ENCODE measurements at regions not wholly inside any gene's neighbourhood (a gene's known extent, or its start where the extent isn't known, plus 50 kb on each side); places are given as distances from the start of the nearest gene placed in this dataset.
"Not testable (repeated sequence)": the region's sequence is repeated elsewhere in the genome, so short reads cannot be mapped to it uniquely, and the experiment has no call there.

DNA sequence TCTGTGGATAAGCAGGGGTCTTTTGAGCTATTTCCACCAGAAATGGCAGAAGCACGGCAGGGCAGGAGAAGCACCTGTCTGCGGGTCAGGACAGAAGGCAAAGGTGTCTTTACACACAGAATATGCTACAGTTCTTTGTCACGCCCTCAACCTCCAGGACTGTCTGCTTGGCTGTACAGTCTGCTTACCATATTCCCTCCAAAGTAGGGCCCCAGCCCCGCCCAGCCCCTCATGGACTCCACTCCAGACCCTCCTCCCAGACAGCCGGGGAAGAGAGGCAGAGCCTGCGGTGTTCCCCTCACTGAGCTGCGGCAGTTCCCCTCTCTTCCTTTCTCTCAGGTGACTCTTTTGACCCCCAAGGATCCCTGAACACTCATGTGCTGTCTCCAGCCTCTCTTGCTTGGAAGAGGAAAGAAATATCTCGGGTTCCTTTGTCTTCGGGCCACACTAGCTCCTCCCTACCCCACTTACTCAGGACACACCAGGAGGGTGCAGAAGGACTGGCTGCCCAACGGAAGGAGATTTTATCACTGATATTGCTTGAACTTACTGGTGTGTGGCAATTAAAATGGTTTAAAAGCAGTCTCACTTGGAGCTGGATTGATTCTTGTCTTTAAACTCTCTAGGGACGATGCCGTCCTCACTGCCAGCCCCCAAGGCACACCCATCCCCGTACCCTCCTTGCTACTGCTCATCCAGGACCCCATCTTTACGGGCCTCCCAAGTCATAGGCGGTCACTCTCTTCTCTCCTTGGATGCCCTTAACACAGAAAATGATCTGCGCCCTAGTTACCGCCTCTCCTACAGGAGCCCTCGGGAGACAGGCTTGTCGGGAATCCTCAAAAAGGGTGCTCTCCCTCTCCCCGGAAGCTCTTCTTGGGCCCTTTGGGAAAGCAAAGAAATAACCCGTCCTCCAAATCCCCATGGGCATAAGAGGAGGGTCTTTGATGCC lies 169.7 kb downstream of the TOMM20 start:
- DNase-seq (ENCODE audit: low read depth) = no peak

DNA sequence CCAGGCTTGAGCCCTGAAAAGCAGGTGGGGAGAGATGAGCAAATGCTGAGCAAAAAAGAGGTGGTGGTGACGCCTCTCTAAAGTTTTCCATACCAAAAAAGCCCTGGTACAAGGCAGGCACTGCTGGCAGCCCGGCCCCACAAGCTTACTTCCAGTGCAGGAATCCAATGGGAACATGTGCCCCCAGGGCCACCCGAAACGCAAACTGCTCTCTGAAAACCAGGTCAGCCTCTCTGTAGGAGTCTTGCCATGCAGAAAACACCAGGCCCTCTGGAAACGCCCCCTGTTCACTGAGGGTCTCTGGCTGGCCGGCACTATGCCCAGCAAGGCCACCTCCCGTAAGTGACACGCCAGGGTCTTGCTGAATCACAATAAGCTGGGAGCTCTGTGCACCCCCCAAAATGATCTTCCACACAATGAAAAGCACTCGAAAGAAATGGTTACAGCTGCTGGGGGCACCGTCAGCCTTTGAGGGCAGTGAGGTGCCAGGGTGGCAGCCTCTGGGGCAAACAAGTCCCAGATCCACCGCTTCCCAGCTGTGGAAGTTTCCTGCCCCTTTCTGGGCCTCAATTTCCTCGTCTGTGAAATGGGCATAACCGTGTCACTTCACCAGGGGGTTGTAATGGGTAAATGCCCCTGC lies 170.5 kb downstream of the TOMM20 start:
- no peak for DNase-seq (ENCODE audit: low read depth)

DNA sequence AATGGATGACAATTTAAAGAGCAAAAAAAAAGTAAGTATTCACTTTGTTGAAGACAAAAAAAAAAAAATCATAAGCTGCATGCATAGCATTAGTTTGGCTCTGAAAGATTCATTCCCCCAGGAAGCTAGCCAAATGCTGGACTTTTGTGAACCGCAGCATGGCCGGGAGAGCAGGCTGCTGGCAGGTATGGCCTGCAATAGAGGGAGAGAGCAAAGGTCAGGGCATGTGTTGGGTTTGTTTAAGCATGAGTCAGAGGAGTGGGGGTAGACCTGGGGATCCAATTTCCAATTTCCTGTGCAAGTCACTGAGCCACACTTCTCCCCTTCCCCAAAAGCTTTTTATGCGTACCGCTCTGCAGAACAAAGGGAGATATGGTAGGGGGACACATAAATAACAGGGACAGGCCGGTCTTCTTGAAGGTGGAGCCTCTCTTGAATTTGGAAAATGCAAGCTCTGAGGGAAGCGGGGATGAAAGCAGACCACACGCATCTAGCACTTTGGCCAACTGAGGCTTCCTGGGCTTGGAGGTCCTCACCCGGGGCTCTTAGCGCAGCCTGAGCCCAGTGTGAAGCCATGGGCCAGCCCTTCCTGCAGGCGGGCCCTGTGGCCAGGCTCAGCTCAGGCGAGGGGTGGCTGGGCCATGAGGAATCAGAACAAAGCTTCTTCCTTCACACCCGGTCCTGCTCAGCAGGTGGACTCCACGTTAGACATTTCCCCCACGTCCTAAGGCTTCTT lies 171.1 kb downstream of the TOMM20 start:
- DNase-seq (ENCODE audit: low read depth) = no peak

DNA sequence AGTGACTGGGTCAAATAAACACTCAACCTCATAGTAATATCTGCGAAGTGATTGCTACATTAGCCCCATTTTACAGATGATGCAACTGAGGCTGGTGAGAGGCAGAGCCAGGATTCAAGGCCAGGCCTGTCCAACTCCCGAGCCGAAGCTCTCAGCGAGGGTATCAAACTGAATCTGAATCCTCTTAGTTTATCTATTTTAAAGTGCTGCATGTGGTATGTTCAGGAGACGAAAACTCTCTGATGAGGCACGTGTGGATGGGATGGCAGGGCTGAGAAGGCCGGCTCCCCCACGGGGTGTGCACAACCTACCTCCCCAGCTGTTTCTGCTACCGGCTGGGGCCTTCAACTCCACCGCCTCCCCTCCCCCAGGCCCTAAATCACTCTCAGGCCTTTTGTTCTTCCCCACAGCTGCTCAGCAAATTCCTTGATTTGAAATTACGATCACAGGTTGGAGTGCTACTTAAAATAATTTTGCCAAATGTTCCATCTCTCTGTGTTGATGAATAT lies 171.8 kb downstream of the TOMM20 start:
- no peak for DNase-seq (ENCODE audit: low read depth)

DNA sequence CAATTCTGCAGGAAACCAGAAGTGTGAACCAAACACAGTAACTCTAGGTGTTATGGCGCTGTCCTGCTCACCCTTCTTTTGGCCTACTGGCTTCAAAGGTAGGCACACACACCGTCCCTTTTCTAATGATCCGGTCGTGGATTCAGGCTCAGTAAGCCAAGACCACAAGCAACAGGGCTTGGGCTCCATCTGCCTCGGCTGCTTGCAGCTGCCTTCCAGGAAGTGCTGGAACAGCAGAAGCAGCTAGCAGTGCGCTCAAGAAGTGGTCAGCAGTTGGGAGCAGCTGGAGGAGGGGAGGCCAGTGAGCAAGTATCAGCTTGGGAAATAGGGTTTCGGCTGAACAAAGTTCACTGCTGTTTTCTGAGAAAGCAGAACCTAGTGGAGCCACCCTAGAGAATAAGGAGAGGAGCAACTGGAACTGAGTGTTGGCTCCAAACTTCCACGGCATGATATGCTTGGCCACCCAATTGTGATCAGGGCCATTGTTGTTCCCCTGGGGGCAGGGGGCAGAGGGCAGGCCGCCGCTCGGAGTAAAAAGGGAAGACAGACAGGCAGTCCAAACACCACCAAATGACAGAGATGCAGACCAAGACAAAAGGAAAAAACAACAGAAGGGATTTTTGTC lies 173.4 kb downstream of the TOMM20 start:
- DNase-seq (ENCODE audit: low read depth) = no peak

DNA sequence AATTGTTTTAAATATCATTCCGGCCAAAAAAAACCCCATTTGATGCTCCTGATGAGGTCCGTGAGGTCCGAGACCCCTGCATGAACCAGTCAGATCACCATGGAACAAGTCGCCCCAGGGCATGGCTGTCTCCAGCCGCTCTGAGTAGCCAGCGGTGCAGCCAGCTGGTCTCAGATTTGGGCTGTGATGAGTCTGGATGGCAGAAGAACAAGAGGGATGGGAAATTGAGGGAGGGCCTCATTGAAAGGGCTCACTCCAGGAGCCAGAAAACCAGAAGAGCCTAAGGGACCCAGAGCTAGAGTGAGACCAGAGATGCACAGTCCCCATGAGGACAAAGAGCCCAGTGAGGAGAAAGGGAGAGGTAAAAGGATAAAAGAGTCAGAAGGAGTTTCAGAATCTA lies 174.0 kb downstream of the TOMM20 start:
- DNase-seq (ENCODE audit: low read depth) = no peak

DNA sequence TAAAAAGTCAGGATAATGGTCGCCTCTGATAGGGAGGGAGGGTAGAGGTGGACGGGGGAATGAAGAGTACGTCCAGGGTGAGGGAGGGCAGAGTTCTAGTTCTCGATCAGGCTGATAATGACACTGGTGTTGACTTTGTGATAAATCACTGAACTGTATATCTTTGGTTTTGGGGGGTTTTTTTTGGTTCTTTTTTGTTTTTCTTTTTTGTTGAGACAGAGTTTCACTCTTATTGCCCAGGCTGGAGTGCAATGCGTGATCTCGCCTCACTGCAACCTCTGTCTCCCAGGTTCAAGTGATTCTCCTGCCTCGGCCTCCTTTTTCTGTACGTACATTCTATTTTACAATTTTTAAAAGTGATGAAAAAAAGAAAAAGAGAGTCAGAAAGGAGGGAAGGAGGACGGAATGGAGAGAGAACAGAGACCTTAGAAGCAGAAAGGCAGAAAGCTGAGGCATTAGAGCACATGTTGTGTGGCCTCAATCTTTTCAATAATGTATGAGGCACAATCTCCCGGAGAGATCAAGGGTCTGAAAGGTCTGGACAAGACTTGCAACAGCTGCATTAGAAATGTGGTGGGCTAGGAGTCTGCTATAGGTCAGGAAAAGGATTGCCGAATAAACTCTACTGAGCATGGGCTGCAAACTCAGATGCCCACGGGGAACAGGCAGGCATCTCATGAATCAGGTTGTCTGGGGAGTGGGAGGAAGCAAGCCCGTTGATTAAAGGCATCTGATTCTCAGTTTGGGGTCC lies 174.8 kb downstream of the TOMM20 start:
- DNase-seq (ENCODE audit: low read depth) = no peak

DNA sequence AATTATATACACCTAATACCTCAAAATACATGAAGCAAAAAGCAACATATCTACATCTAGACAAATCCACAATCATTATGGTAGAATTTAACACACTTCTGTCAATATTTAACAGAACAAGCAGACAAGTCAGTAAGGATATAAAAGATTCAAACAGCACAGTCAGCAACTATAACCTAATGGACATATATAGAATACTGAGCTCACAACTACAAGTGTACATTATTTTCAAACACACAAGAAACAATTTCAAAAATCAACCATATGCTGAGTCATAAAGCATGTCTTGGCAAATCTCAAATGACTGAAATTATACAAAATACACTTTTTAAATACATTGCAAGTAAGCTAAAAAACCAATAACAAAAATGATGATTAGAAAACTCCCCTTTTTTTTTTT lies 178.0 kb downstream of the TOMM20 start:
- no peak for DNase-seq (ENCODE audit: low read depth)

DNA sequence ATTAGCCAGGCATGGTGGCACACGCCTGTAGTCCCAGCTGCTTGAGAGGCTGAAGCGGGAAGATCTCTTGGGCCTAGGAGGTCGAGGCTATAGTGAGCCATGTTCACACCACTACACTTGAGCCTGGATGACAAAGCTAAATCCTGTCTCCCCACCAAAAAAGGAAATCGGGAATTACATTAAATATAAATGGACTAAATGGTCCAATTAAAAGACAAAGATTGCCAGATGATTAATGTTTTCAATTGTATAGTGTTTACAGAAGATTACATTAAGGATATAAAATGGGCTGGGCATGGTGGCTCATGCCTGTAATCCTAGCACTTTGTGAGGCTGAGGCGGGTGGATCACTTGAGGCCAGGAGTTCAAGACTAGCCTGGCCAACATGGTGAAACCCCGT lies 179.1 kb downstream of the TOMM20 start:
- not testable (repeated sequence) for DNase-seq (ENCODE audit: low read depth)

DNA sequence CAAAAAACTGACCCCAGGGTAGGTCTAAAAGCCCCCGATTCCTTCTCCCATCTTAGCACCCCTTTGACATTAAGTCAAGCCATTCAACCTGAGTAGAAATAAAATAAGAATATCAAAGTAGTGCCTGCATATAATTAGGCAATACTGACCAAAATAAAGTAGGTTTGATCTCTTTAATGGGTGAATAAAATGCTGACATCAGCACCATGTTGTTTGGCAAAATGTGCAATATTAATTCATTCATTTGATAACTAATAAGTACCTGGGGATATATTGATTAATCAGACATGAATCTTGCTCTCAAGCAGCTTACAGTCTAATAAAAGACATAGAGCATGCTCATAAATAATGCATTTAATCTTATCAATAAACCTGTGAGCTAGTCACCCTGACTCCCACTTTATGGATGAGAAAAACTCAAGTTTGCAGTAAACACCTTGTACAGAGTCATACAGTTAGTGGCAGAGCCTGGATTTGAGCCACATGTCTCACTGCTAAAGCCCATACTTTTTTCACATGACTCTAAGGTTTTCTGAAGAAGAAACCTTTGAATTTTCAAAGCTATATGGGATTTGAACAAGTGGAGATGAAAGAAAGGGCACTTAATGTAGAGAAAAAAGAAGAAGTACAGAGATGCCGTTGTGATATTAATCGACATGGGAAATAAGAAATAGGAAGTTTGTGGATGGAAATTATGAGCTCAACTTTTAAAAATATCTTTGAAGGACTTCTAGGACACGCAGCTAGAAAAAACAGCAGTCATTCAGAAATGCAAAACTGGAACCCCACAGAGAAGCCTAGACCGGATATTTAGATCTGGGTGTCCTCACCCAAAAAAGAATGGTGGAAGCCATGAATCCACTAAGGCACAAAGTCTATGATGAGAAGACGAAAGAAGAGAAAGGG lies 183.9 kb downstream of the TOMM20 start:
- DNase-seq (ENCODE audit: low read depth) = no peak

DNA sequence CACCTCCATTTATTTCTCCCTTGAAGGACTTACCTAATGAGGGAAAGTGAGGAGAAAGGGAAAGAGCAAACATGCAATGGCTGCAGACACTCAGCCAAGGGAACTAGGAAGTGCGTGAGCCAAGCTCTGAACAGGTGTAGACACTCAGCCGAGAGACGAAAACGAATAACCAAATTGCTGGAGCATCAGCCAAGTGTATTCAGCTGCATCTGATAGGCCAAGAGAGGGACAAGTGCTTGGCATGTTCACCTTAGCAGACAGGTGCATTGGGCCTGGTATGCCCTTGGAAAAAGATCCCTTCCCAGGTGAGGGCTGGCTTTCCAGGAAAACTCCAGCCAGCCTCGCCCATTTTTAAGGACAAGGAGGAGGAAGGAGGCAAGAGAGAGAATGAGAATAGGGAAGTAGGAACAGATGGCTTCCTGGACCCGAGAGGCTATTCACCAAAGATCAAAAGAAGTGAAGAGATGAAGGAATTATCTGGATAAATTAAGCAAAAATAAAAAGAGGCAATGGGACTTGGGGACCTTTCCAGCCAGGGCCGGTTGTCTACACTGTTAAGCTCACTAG lies 184.7 kb downstream of the TOMM20 start:
- DNase-seq (ENCODE audit: low read depth) = no peak

DNA sequence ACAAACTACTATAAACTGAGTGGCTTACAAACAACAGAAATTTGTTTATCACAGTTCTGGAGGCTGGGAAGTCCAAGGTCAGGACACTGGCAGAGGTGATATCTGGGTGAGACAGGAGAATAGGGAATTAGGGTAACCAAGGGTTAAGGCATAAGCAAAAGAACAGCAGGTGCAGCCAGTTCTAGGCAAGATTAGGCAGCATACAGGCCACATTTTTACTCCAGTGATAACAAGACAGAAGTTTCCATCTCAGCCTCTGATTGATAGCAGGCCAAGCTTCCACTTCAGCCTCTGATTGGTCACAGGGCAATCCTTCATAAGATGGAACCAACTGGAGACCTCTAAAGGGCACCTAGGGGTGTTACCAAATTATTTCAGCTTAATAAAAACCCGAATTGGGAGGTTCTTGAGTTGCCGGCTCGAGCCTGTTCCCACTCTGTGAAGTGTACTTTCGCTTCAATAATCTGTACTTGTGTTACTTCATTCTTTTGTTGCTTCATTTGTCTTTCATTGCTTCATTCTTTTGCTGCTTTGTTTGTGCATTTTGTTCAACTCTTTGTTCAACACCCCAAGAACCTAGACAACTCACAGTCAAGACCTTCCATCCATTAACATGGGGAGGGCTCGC lies 185.6 kb downstream of the TOMM20 start:
- DNase-seq (ENCODE audit: low read depth) = no peak

DNA sequence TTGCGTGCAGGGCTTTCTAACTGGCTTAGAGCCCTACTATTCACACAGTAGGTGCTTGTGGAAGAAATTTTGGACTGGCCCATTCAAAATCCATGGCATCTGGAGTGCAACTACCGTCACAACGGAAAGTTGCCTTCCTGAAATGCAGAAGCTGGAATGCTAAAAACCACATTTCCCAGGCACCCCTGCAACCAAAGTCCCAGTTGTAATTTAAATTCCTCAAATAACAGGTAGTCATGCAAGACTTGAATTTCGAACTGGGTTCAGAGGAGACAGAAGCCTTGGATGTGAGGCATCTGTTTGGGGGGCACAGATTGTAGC lies 186.7 kb downstream of the TOMM20 start:
- DNase-seq (ENCODE audit: low read depth) = no peak

DNA sequence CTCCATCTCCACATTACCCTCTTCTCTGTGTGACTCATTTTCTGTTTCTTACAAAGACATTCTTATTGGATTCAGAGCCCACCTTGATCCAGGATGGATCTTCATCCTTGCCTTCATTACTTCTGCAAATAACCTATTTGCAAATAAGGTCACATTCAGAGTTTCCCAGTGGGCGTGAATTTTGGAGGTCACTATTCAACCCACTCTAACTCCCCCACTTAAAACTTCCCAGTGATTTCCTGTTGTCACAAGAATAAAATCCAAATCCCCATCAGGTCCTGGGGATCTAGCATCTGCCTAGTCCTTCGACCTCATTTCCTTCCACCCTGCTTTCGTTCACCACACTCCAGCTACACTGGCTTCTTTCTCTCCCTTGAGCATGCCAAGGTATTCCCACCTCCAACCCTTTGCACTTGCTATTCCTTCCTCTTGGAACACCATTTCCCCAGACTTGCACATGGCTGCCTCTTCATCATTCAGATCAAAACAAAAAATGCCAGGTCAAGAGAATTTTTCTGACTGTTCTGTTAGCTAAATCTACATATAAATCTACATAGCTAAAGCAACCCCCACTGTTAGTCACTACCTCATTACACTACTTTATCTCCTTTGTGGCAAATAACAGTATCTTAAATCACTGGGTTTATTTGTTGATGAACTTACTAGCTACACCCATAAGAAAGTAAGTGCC lies 187.2 kb downstream of the TOMM20 start:
- DNase-seq (ENCODE audit: low read depth) = no peak

DNA sequence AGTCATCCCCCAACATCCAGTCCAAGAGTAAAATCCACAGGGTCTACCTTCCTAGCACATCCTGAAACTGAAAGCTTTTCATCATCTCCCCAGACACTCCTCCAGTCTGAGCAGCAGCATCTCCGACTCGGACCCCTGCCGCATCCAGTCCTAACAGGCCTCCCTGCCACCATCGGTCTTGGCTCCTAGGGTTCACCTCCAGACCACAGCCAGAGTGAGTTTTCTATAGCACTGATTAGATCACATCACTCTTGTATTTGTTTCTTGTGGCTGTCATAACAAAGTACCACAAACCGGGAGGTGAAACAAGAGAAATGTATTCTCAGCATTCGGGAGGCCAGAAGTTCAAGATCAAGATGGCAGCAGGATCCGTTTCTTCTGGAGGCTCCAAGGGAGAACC lies 187.8 kb downstream of the TOMM20 start:
- DNase-seq (ENCODE audit: low read depth) = no peak

DNA sequence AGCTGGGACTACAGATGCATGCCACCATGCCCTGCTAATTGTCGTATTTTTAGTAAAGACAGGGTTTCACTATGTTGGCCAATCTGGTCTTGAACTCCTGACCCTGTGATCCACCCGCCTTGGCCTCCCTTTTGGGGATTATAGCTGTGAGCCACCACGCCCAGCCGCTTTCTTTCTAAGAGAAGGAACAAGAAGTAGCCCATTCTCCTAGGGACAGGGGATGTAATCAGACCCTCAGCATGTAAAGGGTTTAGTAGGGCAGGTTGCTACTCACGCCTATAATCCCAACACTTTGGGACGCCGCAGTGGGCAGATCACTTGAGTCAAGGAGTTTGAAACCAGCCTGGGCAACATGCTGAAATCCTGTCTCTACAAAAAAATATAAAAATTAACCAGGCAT lies 189.7 kb downstream of the TOMM20 start:
- no peak for DNase-seq (ENCODE audit: low read depth)

DNA sequence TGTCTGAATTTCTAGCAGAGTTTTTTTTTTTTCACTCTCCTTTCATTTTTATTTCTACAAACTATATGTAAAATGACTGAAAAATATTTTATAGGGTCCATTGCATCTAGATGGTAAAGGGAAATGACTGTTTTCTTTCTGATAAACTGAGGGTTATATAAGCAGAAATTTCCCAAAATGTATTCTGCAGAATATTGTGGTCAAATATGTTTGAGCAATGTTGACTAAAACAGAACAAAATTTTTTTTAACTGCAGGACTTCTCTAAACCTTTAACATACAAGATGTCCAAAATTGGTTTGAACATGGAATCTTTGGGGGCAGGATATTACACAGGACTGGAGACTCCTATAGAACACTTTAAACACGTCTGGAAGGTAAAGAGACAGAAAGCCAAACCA lies 190.5 kb downstream of the TOMM20 start:
- DNase-seq (ENCODE audit: low read depth) = no peak

DNA sequence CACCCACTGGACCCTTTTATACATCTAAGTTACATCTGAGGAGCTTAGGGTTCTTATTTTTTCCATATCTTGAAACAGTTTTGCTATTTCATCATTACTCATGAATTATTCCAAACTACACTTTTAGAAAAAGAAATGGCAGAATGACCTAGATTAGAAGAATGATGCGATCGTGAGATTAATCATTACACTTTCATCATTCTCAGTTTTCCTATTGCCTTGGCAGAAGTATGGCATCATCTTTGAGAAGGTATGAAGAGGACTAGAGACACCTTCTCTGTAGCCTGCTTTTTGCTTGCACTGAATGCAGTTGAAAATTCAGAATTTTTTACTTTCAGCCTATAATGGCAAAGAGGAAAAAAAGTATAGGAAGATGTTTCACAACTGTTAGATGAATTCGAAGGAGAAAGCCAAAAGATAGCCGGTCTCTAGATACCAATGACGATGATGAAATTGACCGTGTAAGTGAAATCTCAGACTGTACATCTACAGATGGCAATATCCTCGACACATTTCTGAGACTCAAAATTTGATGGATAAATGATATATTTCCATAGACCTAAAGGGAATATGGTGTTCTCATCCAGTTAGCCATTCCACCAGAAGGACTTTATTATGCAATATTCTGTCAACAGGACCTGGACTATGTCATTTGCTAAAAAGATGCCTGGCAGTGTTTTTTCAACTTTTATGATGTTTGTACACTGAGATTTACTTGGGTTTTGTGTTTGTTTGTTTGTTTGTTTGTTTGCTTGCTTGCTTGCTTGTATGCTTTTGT lies 191.8 kb downstream of the TOMM20 start:
- DNase-seq (ENCODE audit: low read depth) = no peak

Data from activated T-helper 1 cell treated with Interleukin-2 at 50 U/mL for 16 hours (primary cell).